HAP-1 (cell line): ENCODE measurements at regions not wholly inside any gene's neighbourhood (a gene's known extent, or its start where the extent isn't known, plus 50 kb on each side); places are given as distances from the start of the nearest gene placed in this dataset.

Experiments used
- DNase-seq, 2 experiments: peaks; one replicate each; pipeline ENCODE4 v3.0.0-alpha.2; 2016 to 2020; ENCODE audit warnings: low spot score in 2 of 2
- H3K27me3 ChIP-seq: fragments of 250-450 bp; sonication (Bioruptor Pico); 2 replicates; pipeline ENCODE4 v1.5.1; 2020; ENCODE audit warnings: low read depth, mild to moderate bottlenecking, moderate library complexity
- H3K36me3 ChIP-seq: fragments of 250-450 bp; sonication (Bioruptor Pico); replicated peaks from 2 replicates; pipeline ENCODE4 v1.5.1; 2020; ENCODE audit warnings: mild to moderate bottlenecking
- H3K4me1 ChIP-seq: fragments of 250-450 bp; sonication (Bioruptor Pico); 2 replicates; pipeline ENCODE4 v1.5.1; 2020; ENCODE audit warnings: mild to moderate bottlenecking
- H3K4me3 ChIP-seq: fragments of 250-450 bp; sonication (Bioruptor Pico); 2 replicates; pipeline ENCODE4 v1.5.1; 2020; ENCODE audit warnings: mild to moderate bottlenecking, moderate library complexity
- H3K9me3 ChIP-seq: fragments of 250-450 bp; sonication (Bioruptor Pico); 2 replicates; pipeline ENCODE4 v1.5.1; 2020; ENCODE audit warnings: mild to moderate bottlenecking, moderate library complexity
- in situ Hi-C: fragments of 300-500 bp; cut with MboI; formaldehyde crosslinking; loops from 3 replicates; pipeline ENCODE4 v1.14.3; 2020; ENCODE audit warnings: low sequenced_read_pairs, inconsistent platforms, mixed read lengths

- in situ Hi-C loops, result no loop called here
- H3K4me3 ChIP-seq, result no peak overlapping the region
- no peaks in the 10 kb centered on the region for H3K9me3 ChIP-seq
- H3K27me3 ChIP-seq, result no peaks in the 10 kb centered on the region
- no peaks in the 10 kb centered on the region for H3K36me3 ChIP-seq
- DNase-seq, result no peak
- H3K4me1 ChIP-seq, result no peaks in the 10 kb centered on the region
Measured at GRCh38 chr17:77354670-77355455, 214.1 kb downstream of the SEC14L1 start.

GRCh38 chr17:77356109-77356689 lies 215.4 kb downstream of the SEC14L1 start:
- Histone ChIP-seq H3K9me3 (no peaks in the 10 kb centered on the region), H3K27me3 (no peaks in the 10 kb centered on the region), H3K36me3 (no peaks in the 10 kb centered on the region), H3K4me3 (no peak overlapping the region), H3K4me1 (no peaks in the 10 kb centered on the region)
- in situ Hi-C loops, result no loop called here
- no peak for DNase-seq

- no peaks in the 10 kb centered on the region for H3K36me3 ChIP-seq
- in situ Hi-C loops, result no loop called here
- no peaks in the 10 kb centered on the region for H3K4me1 ChIP-seq
- H3K27me3 ChIP-seq, result no peaks in the 10 kb centered on the region
- no peaks in the 10 kb centered on the region for H3K9me3 ChIP-seq
- no peak overlapping the region for H3K4me3 ChIP-seq
- no peak for DNase-seq
Measured at GRCh38 chr17:77356690-77357201, 216.0 kb downstream of the SEC14L1 start.

- DNase-seq, result no peak
- Histone ChIP-seq H3K27me3 (no peaks in the 10 kb centered on the region), H3K4me1 (no peaks in the 10 kb centered on the region), H3K4me3 (no peak overlapping the region), H3K36me3 (no peaks in the 10 kb centered on the region), H3K9me3 (no peaks in the 10 kb centered on the region)
- in situ Hi-C loops, result no loop called here
Measured at GRCh38 chr17:77358801-77359200, 218.0 kb downstream of the SEC14L1 start.

GRCh38 chr17:77359236-77359635 lies 218.5 kb downstream of the SEC14L1 start:
- Histone ChIP-seq H3K36me3 (no peaks in the 10 kb centered on the region), H3K4me1 (no peaks in the 10 kb centered on the region), H3K27me3 (no peaks in the 10 kb centered on the region), H3K4me3 (no peak overlapping the region), H3K9me3 (no peaks in the 10 kb centered on the region)
- in situ Hi-C loops, result no loop called here
- no peak for DNase-seq

- H3K9me3 ChIP-seq, result no peaks in the 10 kb centered on the region
- no peak overlapping the region for H3K4me3 ChIP-seq
- H3K36me3 ChIP-seq, result no peaks in the 10 kb centered on the region
- in situ Hi-C loops, result no loop called here
- no peak for DNase-seq
- H3K4me1 ChIP-seq, result no peaks in the 10 kb centered on the region
- no peaks in the 10 kb centered on the region for H3K27me3 ChIP-seq
Measured at GRCh38 chr17:77361986-77362620, 221.3 kb downstream of the SEC14L1 start.

- Histone ChIP-seq H3K36me3 (no peaks in the 10 kb centered on the region), H3K4me1 (no peaks in the 10 kb centered on the region), H3K27me3 (no peaks in the 10 kb centered on the region), H3K4me3 (no peak overlapping the region), H3K9me3 (no peaks in the 10 kb centered on the region)
- in situ Hi-C loops, result no loop called here
- no peak for DNase-seq
Measured at GRCh38 chr17:77363821-77364361, 223.1 kb downstream of the SEC14L1 start.

GRCh38 chr17:77364381-77364911 lies 223.7 kb downstream of the SEC14L1 start:
- Histone ChIP-seq H3K36me3 (no peaks in the 10 kb centered on the region), H3K27me3 (no peaks in the 10 kb centered on the region), H3K9me3 (no peaks in the 10 kb centered on the region), H3K4me3 (no peak overlapping the region), H3K4me1 (no peaks in the 10 kb centered on the region)
- DNase-seq, result no peak
- in situ Hi-C loops, result no loop called here

GRCh38 chr17:77364941-77365583 lies 224.3 kb downstream of the SEC14L1 start:
- no peak for DNase-seq
- Histone ChIP-seq H3K27me3 (no peaks in the 10 kb centered on the region), H3K4me1 (no peaks in the 10 kb centered on the region), H3K9me3 (no peaks in the 10 kb centered on the region), H3K36me3 (no peaks in the 10 kb centered on the region), H3K4me3 (no peak overlapping the region)
- in situ Hi-C loops, result no loop called here

- no peak overlapping the region for H3K4me3 ChIP-seq
- no peaks in the 10 kb centered on the region for H3K4me1 ChIP-seq
- DNase-seq, result no peak
- H3K9me3 ChIP-seq, result no peaks in the 10 kb centered on the region
- in situ Hi-C loops, result no loop called here
- no peaks in the 10 kb centered on the region for H3K36me3 ChIP-seq
- H3K27me3 ChIP-seq, result no peaks in the 10 kb centered on the region
Measured at GRCh38 chr17:77365584-77366186, 224.9 kb downstream of the SEC14L1 start.

- H3K9me3 ChIP-seq, result no peaks in the 10 kb centered on the region
- H3K4me1 ChIP-seq, result no peaks in the 10 kb centered on the region
- in situ Hi-C loops, result no loop called here
- no peak overlapping the region for H3K4me3 ChIP-seq
- DNase-seq, result no peak
- no peaks in the 10 kb centered on the region for H3K36me3 ChIP-seq
- no peaks in the 10 kb centered on the region for H3K27me3 ChIP-seq
Measured at GRCh38 chr17:77366206-77366557, 225.4 kb downstream of the SEC14L1 start.

GRCh38 chr17:77366558-77367245 lies 225.9 kb downstream of the SEC14L1 start:
- no peak overlapping the region for H3K4me3 ChIP-seq
- DNase-seq, result no peak
- in situ Hi-C loops, result no loop called here
- no peaks in the 10 kb centered on the region for H3K27me3 ChIP-seq
- no peaks in the 10 kb centered on the region for H3K4me1 ChIP-seq
- no peaks in the 10 kb centered on the region for H3K9me3 ChIP-seq
- H3K36me3 ChIP-seq, result no peaks in the 10 kb centered on the region

GRCh38 chr17:77369544-77369971 lies 228.8 kb downstream of the SEC14L1 start:
- H3K4me3 ChIP-seq, result no peak overlapping the region
- H3K9me3 ChIP-seq, result no peaks in the 10 kb centered on the region
- H3K27me3 ChIP-seq, result no peaks in the 10 kb centered on the region
- in situ Hi-C loops, result no loop called here
- H3K4me1 ChIP-seq, result peaks cover 6% of the 10 kb centered on the region
- DNase-seq, result no peak
- H3K36me3 ChIP-seq, result no peaks in the 10 kb centered on the region
